A673 (cell line): ENCODE measurements at regions not wholly inside any gene's neighbourhood (a gene's known extent, or its start where the extent isn't known, plus 50 kb on each side); places are given as distances from the start of the nearest gene placed in this dataset.

Experiments used
- BruUV-seq: library from RNA; stranded (reverse); fragments of 400-500 nt; replicated peaks from 2 replicates; lab custom pipeline; 2021; lab: Mats Ljungman, UMichigan
- CTCF ChIA-PET: fragments of 300-600 bp; sonication (Branson Sonifier 250); formaldehyde crosslinking; loops from one replicate; lab custom pipeline; 2022; ENCODE audit warnings: antibody characterized with exemption; lab: Charles Lee
- POLR2A ChIA-PET: fragments of 300-600 bp; sonication (Branson Sonifier 250); formaldehyde crosslinking; loops from one replicate; lab custom pipeline; 2022; ENCODE audit warnings: antibody characterized with exemption; ENCODE audit not compliant: low non-redundant PET; lab: Charles Lee
- DNase-seq: peaks from one replicate; pipeline ENCODE4 v3.0.0-alpha.2; 2015; ENCODE audit warnings: low spot score
- H3K27ac ChIP-seq: fragments of 200-600 bp; sonication (generic); 2 replicates; pipeline ENCODE4 v1.5.1; 2016; ENCODE audit warnings: mixed run types, low read depth, mild to moderate bottlenecking, mixed read lengths, antibody characterized with exemption, low read length; ENCODE audit not compliant: poor library complexity, severe bottlenecking
- H3K27me3 ChIP-seq: fragments of 200-600 bp; sonication (generic); replicated peaks from 2 replicates; pipeline ENCODE4 v1.6.1; 2017; ENCODE audit warnings: mixed run types, low read depth, mild to moderate bottlenecking, mixed read lengths, antibody characterized with exemption, low read length; ENCODE audit not compliant: insufficient read depth, poor library complexity
- H3K36me3 ChIP-seq: fragments of 200-600 bp; sonication (generic); 2 replicates; pipeline ENCODE4 v1.6.1; 2016; ENCODE audit warnings: mixed run types, mild to moderate bottlenecking, mixed read lengths, antibody characterized with exemption, low read length; ENCODE audit not compliant: insufficient read depth, poor library complexity, severe bottlenecking
- H3K4me1 ChIP-seq: fragments of 200-600 bp; sonication (generic); 2 replicates; pipeline ENCODE4 v1.6.1; 2017; ENCODE audit warnings: mixed run types, mild to moderate bottlenecking, mixed read lengths, antibody characterized with exemption, low read length; ENCODE audit not compliant: insufficient read depth, poor library complexity, severe bottlenecking
- H3K4me3 ChIP-seq: fragments of 200-600 bp; sonication (generic); 2 replicates; pipeline ENCODE4 v1.5.1; 2016; ENCODE audit warnings: low read depth, mixed run types, mild to moderate bottlenecking, mixed read lengths, low read length; ENCODE audit not compliant: poor library complexity, severe bottlenecking
- H3K9me3 ChIP-seq: fragments of 200-600 bp; sonication (generic); 2 replicates; pipeline ENCODE4 v1.6.1; 2016; ENCODE audit warnings: mixed run types, low read depth, mild to moderate bottlenecking, mixed read lengths, antibody characterized with exemption, low read length; ENCODE audit not compliant: poor library complexity, severe bottlenecking
- EZH2 ChIP-seq: fragments of 200-600 bp; sonication (generic); IDR thresholded peaks from 2 replicates; pipeline ENCODE4 v1.6.1; 2017; ENCODE audit warnings: borderline replicate concordance, low read depth, mild to moderate bottlenecking, mixed read lengths, antibody characterized with exemption, low read length; ENCODE audit not compliant: poor library complexity, severe bottlenecking
- intact Hi-C: fragments of 100-400 bp; cut with micrococcal nuclease; formaldehyde crosslinking; loops from one replicate; pipeline ENCODE4 v1.10.0; 2022; ENCODE audit not compliant: unreplicated experiment
- TF ChIP-seq, protein P1 (sequence below): fragments of 300-800, 200-600 bp; sonication (generic); conservative IDR thresholded peaks from 2 replicates; pipeline ENCODE4 v1.5.1; 2017; ENCODE audit warnings: low read depth, mild to moderate bottlenecking, antibody characterized with exemption, low read length, moderate library complexity, mixed read lengths

DNA sequence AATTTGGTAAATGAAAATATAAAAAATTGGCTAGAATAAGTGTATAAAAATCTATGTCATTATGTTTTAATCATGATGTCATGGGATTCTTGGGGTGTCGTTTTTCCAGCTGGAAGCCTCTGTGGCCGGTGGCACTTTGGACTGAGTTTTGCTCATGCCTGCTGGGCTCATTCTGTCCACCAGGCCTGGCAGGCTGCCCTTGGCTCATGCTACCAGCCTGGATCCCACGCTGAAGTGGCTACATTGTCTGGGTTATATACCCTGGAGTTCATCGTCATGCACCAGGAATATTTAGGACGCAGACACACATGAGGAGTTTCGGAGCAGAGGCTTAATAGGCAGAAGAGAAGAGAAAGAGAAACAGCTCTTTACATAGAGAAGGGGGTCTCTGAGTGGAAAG, 1913.7 kb upstream of the WWC1 start:
- ChIA-PET POLR2A (no interaction called here), CTCF (no interaction called here)
- intact Hi-C loops, result no loop called here
- Histone ChIP-seq H3K36me3 (no peaks in the 10 kb centered on the region), H3K9me3 (no peaks in the 10 kb centered on the region), H3K27me3 (no peaks in the 10 kb centered on the region), H3K4me3 (no peak overlapping the region), H3K27ac (no peak overlapping the region), H3K4me1 (no peaks in the 10 kb centered on the region)
- TF ChIP-seq EZH2, result no peak
- TF ChIP-seq, protein P1, sequence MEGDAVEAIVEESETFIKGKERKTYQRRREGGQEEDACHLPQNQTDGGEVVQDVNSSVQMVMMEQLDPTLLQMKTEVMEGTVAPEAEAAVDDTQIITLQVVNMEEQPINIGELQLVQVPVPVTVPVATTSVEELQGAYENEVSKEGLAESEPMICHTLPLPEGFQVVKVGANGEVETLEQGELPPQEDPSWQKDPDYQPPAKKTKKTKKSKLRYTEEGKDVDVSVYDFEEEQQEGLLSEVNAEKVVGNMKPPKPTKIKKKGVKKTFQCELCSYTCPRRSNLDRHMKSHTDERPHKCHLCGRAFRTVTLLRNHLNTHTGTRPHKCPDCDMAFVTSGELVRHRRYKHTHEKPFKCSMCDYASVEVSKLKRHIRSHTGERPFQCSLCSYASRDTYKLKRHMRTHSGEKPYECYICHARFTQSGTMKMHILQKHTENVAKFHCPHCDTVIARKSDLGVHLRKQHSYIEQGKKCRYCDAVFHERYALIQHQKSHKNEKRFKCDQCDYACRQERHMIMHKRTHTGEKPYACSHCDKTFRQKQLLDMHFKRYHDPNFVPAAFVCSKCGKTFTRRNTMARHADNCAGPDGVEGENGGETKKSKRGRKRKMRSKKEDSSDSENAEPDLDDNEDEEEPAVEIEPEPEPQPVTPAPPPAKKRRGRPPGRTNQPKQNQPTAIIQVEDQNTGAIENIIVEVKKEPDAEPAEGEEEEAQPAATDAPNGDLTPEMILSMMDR, result no peak
- no peak for DNase-seq
- BruUV-seq, result no TSS peak

DNA sequence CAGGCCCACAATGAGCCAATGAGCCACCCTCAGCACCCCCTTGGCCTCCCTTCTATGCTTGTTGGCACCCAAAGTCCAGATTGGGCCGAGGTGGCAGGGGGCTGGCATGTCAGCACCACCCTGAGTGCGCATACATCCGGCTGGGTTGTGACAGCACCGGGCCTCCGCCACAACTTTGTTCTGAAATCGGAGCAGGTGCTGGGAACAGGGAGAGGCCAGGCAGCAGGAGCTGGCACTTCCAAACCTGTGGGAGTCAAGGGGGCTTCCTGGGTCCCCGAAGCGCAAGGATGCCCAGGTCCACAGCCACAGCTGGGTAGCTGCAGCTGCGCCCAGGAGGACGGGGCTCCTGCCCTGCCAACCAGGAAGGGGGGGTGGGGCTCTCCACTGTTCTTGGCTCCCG, 1911.9 kb upstream of the WWC1 start:
- Histone ChIP-seq H3K27ac (no peak overlapping the region), H3K9me3 (no peaks in the 10 kb centered on the region), H3K4me3 (no peak overlapping the region), H3K4me1 (no peaks in the 10 kb centered on the region), H3K36me3 (no peaks in the 10 kb centered on the region), H3K27me3 (no peaks in the 10 kb centered on the region)
- no peak for DNase-seq
- no peak for TF ChIP-seq EZH2
- TF ChIP-seq, protein P1, result no peak
- CTCF ChIA-PET, result no interaction called here
- no TSS peak for BruUV-seq
- intact Hi-C loops, result no loop called here
- POLR2A ChIA-PET, result no interaction called here

DNA sequence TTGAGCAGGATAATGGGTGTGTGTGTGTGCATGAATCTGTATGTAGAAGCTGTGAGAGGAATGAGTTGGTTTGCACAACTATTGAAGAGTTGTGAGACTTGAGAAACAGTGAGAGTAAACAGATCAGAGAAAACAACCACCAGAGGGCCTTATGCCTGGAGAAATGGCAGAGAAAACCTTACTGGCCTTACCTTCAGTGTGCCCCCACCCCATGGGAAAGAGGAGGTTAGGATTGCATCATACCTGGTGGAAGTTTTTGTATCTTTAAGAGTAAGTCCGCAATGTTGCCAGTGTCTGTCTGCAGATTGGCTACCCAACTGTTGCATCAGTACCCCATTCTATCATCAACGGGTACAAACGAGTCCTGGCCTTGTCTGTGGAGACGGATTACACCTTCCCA, 1909.4 kb upstream of the WWC1 start:
- POLR2A ChIA-PET, result no interaction called here
- CTCF ChIA-PET, result no interaction called here

More for the DNA sequence above, 1909.4 kb upstream of the WWC1 start:
- H3K4me1 ChIP-seq, result no peaks in the 10 kb centered on the region
- no peak for DNase-seq
- no peak overlapping the region for H3K4me3 ChIP-seq
- H3K27me3 ChIP-seq, result no peaks in the 10 kb centered on the region
- TF ChIP-seq, protein P1, result no peak
- TF ChIP-seq EZH2, result no peak
- H3K36me3 ChIP-seq, result no peaks in the 10 kb centered on the region
- BruUV-seq, result no TSS peak
- H3K27ac ChIP-seq, result no peak overlapping the region
- H3K9me3 ChIP-seq, result no peaks in the 10 kb centered on the region
- intact Hi-C loops, result no loop called here
